Vagina (tissue), 2 donors: ENCODE measurements at regions not wholly inside any gene's neighbourhood (a gene's known extent, or its start where the extent isn't known, plus 50 kb on each side); places are given as distances from the start of the nearest gene placed in this dataset.

Experiments used
- DNase-seq, 2 donors: peaks; one replicate each; pipeline ENCODE4 v3.0.0-alpha.2; 2017; ENCODE audit errors: extremely low spot score in 2 of 2
- H3K27ac ChIP-seq: fragments of 200-600 bp; sonication (generic); one replicate; pipeline ENCODE4 v1.5.1; 2019
- H3K27me3 ChIP-seq: fragments of 200-600 bp; sonication (generic); one replicate; pipeline ENCODE4 v1.5.1; 2019
- H3K36me3 ChIP-seq, 2 donors: fragments of 200-600 bp; sonication (generic); one replicate each; pipeline ENCODE4 v1.5.1; 2017 to 2019
- H3K4me1 ChIP-seq: fragments of 200-600 bp; sonication (generic); one replicate; pipeline ENCODE4 v1.5.1; 2019
- H3K4me3 ChIP-seq, 2 donors: fragments of 200-600 bp; sonication (generic); 1 replicate in 1 of 2; 2 replicates in 1 of 2; pipeline ENCODE4 v1.5.1; 2016 to 2019
- H3K9me3 ChIP-seq: fragments of 200-600 bp; sonication (generic); one replicate; pipeline ENCODE4 v1.5.1; 2019
- CTCF ChIP-seq, 3 experiments: fragments of 450-650 bp in 2 of 3; fragments of 200-600 bp in 1 of 3; sonication (generic) in 1 of 3; IDR thresholded peaks; one replicate each; pipeline ENCODE4 v1.5.1; 2017 to 2019; ENCODE audit warnings: antibody characterized with exemption in 3 of 3, mild to moderate bottlenecking in 2 of 3, moderate library complexity in 2 of 3
- POLR2A ChIP-seq, 2 donors: fragments of 450-650 bp; IDR thresholded peaks; one replicate each; pipeline ENCODE4 v1.6.1; 2017; ENCODE audit warnings: antibody characterized with exemption in 2 of 2, mild to moderate bottlenecking in 2 of 2, moderate library complexity in 2 of 2
- POLR2AphosphoS5 ChIP-seq, 2 donors: sonication (generic); formaldehyde crosslinking; IDR thresholded peaks; one replicate each; pipeline ENCODE4 v1.9.0; 2017; ENCODE audit warnings: antibody characterized with exemption in 2 of 2, mild to moderate bottlenecking in 2 of 2, low read depth in 1 of 2; ENCODE audit not compliant: insufficient read depth in 1 of 2
- intact Hi-C: fragments of 100-400 bp; cut with DNase I; formaldehyde crosslinking; loops from one replicate; pipeline ENCODE4 v1.15.1; 2023

- Histone ChIP-seq H3K36me3 (no peaks in the 10 kb centered on the region), H3K4me3 (no peak overlapping the region), H3K9me3 (no peaks in the 10 kb centered on the region), H3K27me3 (no peaks in the 10 kb centered on the region), H3K4me1 (no peaks in the 10 kb centered on the region), H3K27ac (no peak overlapping the region)
- no peak for DNase-seq
- intact Hi-C loops: no loop called here
- TF ChIP-seq POLR2A (IDR thresholded peaks at IDR 0.05): no peak
- no peak for TF ChIP-seq POLR2AphosphoS5 (IDR thresholded peaks at IDR 0.05; ENCODE audit: insufficient read depth in 1 of 2, low read depth in 1 of 2)
- TF ChIP-seq CTCF (IDR thresholded peaks at IDR 0.05): no peak
These were observed 417.8 kb downstream of the TMEM161B start for GRCh38 chr5:87850843-87851242.

GRCh38 chr5:87845734-87846133 lies 422.9 kb downstream of the TMEM161B start:
- Histone ChIP-seq H3K36me3 (no peaks in the 10 kb centered on the region), H3K4me3 (no peak overlapping the region), H3K27me3 (no peaks in the 10 kb centered on the region), H3K9me3 (no peaks in the 10 kb centered on the region), H3K27ac (no peak overlapping the region), H3K4me1 (no peaks in the 10 kb centered on the region)
- intact Hi-C loops: no loop called here
- TF ChIP-seq CTCF (IDR thresholded peaks at IDR 0.05) (no peak), POLR2AphosphoS5 (IDR thresholded peaks at IDR 0.05; ENCODE audit: insufficient read depth in 1 of 2, low read depth in 1 of 2) (no peak), POLR2A (IDR thresholded peaks at IDR 0.05) (no peak)
- DNase-seq: no peak

GRCh38 chr5:87844866-87845265 lies 423.8 kb downstream of the TMEM161B start:
- Histone ChIP-seq H3K36me3 (no peaks in the 10 kb centered on the region), H3K4me1 (no peaks in the 10 kb centered on the region), H3K27ac (no peak overlapping the region), H3K9me3 (no peaks in the 10 kb centered on the region), H3K4me3 (no peak overlapping the region), H3K27me3 (no peaks in the 10 kb centered on the region)
- DNase-seq: no peak
- intact Hi-C loops: no loop called here
- TF ChIP-seq CTCF (IDR thresholded peaks at IDR 0.05) (no peak), POLR2AphosphoS5 (IDR thresholded peaks at IDR 0.05; ENCODE audit: insufficient read depth in 1 of 2, low read depth in 1 of 2) (no peak), POLR2A (IDR thresholded peaks at IDR 0.05) (no peak)

- intact Hi-C loops: no loop called here
- no peak for DNase-seq
- H3K9me3 ChIP-seq: no peaks in the 10 kb centered on the region
- no peak for TF ChIP-seq POLR2A (IDR thresholded peaks at IDR 0.05)
- no peak for TF ChIP-seq CTCF (IDR thresholded peaks at IDR 0.05)
- TF ChIP-seq POLR2AphosphoS5 (IDR thresholded peaks at IDR 0.05; ENCODE audit: insufficient read depth in 1 of 2, low read depth in 1 of 2): no peak
- no peak overlapping the region for H3K27ac ChIP-seq
- no peak overlapping the region for H3K4me3 ChIP-seq
- no peaks in the 10 kb centered on the region for H3K27me3 ChIP-seq
- H3K36me3 ChIP-seq: no peaks in the 10 kb centered on the region
- H3K4me1 ChIP-seq: no peaks in the 10 kb centered on the region
These were observed 424.2 kb downstream of the TMEM161B start for GRCh38 chr5:87844449-87844848.

- Histone ChIP-seq H3K4me3 (no peak overlapping the region), H3K27ac (no peak overlapping the region), H3K27me3 (no peaks in the 10 kb centered on the region), H3K36me3 (no peaks in the 10 kb centered on the region), H3K9me3 (no peaks in the 10 kb centered on the region), H3K4me1 (no peaks in the 10 kb centered on the region)
- DNase-seq: no peak
- TF ChIP-seq POLR2A (IDR thresholded peaks at IDR 0.05) (no peak), CTCF (IDR thresholded peaks at IDR 0.05) (no peak), POLR2AphosphoS5 (IDR thresholded peaks at IDR 0.05; ENCODE audit: insufficient read depth in 1 of 2, low read depth in 1 of 2) (no peak)
- intact Hi-C loops: no loop called here
These were observed 424.0 kb upstream of the CCNH start for GRCh38 chr5:87836696-87837095.
